ENCODE measurements at regions not wholly inside any gene's neighbourhood (a gene's known extent, or its start where the extent isn't known, plus 50 kb on each side); places are given as distances from the start of the nearest gene placed in this dataset.

DNA sequence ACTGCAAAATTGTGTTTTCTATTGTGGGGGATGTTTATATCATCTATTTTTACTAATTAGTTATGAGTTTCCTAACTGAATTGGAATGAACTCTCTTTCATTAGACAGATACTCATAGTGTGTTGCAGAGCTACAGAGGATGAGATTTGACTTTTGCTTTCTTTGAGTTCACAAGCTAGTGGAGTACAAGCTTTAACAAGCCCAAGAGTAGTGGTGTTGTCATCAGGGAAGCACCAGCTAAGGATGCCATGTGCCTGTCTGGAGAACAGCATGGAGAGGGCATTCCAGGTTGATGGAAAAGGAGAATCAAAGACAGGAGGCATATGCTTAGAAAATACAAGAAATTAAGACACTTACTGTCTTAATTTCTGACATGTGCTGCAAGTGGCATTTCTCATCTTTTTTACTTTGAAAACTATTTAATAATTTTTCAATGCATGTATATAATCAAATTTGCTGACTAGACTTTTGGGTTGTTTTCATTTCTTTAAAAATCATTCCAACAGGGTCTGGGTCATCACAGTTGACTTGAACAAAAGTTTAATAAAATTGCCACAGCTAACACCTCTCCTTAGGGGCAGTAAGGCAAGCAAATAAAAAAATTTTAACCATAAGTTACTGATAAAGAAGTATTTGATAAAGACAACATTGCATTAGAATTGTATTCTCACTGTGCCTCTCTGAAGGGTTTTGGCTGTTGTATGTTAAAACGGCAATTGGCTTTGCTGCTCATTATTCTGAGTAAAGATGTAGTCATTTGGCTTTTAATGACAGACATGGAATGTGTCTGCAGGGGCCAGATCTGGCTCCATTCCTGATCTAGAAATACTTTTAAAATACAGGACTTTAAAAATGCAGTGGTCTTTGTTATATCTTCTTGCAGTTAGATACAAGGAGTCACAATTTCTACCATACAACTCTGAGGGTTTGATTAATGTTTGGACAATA lies 323.7 kb upstream of the CDH11 start:
- TF ChIP-seq CREB1 (IDR thresholded peaks at IDR 0.05) (no peak), GTF2F1 (IDR thresholded peaks at IDR 0.05; ENCODE audit: borderline replicate concordance, low read depth, low read length) (no peak), POLR2A (IDR thresholded peaks at IDR 0.05; ENCODE audit: control extremely low read depth in 1 of 2, low read depth in 2 of 2, low read length in 2 of 2) (no peak), POLR2AphosphoS5 (IDR thresholded peaks at IDR 0.05; ENCODE audit: low read depth, low read length) (no peak), KDM5A (IDR thresholded peaks at IDR 0.05; ENCODE audit: low read length) (no peak), TCF12 (IDR thresholded peaks at IDR 0.05; ENCODE audit: low read depth, low read length) (no peak), SP1 (IDR thresholded peaks at IDR 0.05; ENCODE audit: low read depth, low read length) (no peak), RFX5 (IDR thresholded peaks at IDR 0.05; ENCODE audit: borderline replicate concordance, low read depth, low read length) (no peak), EP300 (IDR thresholded peaks at IDR 0.05; ENCODE audit: borderline replicate concordance in 1 of 2, low read depth in 2 of 2, low read length in 2 of 2) (no peak), KDM1A (IDR thresholded peaks at IDR 0.05; ENCODE audit: borderline replicate concordance, low read length) (no peak), RBBP5 (IDR thresholded peaks at IDR 0.05; ENCODE audit: borderline replicate concordance, low read depth, low read length) (no peak)
- TF ChIP-seq, protein P1, sequence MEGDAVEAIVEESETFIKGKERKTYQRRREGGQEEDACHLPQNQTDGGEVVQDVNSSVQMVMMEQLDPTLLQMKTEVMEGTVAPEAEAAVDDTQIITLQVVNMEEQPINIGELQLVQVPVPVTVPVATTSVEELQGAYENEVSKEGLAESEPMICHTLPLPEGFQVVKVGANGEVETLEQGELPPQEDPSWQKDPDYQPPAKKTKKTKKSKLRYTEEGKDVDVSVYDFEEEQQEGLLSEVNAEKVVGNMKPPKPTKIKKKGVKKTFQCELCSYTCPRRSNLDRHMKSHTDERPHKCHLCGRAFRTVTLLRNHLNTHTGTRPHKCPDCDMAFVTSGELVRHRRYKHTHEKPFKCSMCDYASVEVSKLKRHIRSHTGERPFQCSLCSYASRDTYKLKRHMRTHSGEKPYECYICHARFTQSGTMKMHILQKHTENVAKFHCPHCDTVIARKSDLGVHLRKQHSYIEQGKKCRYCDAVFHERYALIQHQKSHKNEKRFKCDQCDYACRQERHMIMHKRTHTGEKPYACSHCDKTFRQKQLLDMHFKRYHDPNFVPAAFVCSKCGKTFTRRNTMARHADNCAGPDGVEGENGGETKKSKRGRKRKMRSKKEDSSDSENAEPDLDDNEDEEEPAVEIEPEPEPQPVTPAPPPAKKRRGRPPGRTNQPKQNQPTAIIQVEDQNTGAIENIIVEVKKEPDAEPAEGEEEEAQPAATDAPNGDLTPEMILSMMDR (IDR thresholded peaks at IDR 0.05; ENCODE audit: control extremely low read depth in 1 of 3, insufficient read depth in 1 of 3, low read depth in 1 of 3, low read length in 3 of 3) = no peak

Measured in H1 (cell line).